ENCODE measurements at regions not wholly inside any gene's neighbourhood (a gene's known extent, or its start where the extent isn't known, plus 50 kb on each side); places are given as distances from the start of the nearest gene placed in this dataset.

DNA sequence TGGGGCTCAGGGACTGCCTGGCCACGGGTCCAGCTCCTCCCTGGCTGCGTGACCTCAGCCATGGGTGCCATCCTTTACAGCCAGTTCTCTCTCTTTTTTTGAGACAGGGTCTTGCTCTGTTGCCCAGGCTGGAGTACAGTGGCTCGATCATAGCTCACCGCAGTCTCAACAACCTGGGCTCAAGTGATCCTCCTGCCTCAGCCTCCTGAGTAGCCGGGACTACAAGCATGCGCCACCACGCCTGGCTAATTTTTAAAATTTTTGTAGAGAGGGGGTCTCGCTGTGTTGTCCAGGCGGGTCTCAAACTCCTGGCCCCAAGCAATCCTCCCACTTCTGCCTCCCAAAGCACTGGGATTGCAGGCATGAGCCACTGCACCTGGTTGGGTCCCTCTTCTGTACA is 75.4 kb downstream of the PTPRS start:
- ChIA-PET POLR2A (no interaction called here), CTCF (interaction anchor here (1.7 kb wide), 1 partner anchor 217 kb away, joined by 3 read pairs; no protein-coding TSS in a partner anchor)
- no peak for TF ChIP-seq ELF1 (IDR thresholded peaks at IDR 0.05)
- TF ChIP-seq CHD2 (IDR thresholded peaks at IDR 0.05; ENCODE audit: low read length, partially characterized antibody), result no peak
- TF ChIP-seq, protein P1, sequence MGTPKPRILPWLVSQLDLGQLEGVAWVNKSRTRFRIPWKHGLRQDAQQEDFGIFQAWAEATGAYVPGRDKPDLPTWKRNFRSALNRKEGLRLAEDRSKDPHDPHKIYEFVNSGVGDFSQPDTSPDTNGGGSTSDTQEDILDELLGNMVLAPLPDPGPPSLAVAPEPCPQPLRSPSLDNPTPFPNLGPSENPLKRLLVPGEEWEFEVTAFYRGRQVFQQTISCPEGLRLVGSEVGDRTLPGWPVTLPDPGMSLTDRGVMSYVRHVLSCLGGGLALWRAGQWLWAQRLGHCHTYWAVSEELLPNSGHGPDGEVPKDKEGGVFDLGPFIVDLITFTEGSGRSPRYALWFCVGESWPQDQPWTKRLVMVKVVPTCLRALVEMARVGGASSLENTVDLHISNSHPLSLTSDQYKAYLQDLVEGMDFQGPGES (IDR thresholded peaks at IDR 0.05; ENCODE audit: low read depth, low read length), result no peak
- TF ChIP-seq FOXM1 (IDR thresholded peaks at IDR 0.05; ENCODE audit: low read depth), result no peak
- TF ChIP-seq, protein P2, sequence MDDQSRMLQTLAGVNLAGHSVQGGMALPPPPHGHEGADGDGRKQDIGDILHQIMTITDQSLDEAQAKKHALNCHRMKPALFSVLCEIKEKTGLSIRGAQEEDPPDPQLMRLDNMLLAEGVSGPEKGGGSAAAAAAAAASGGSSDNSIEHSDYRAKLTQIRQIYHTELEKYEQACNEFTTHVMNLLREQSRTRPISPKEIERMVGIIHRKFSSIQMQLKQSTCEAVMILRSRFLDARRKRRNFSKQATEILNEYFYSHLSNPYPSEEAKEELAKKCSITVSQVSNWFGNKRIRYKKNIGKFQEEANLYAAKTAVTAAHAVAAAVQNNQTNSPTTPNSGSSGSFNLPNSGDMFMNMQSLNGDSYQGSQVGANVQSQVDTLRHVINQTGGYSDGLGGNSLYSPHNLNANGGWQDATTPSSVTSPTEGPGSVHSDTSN (IDR thresholded peaks at IDR 0.05), result no peak
- TF ChIP-seq, protein P3, sequence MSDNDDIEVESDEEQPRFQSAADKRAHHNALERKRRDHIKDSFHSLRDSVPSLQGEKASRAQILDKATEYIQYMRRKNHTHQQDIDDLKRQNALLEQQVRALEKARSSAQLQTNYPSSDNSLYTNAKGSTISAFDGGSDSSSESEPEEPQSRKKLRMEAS (IDR thresholded peaks at IDR 0.05; ENCODE audit: low read depth), result no peak
- TF ChIP-seq, protein P4, sequence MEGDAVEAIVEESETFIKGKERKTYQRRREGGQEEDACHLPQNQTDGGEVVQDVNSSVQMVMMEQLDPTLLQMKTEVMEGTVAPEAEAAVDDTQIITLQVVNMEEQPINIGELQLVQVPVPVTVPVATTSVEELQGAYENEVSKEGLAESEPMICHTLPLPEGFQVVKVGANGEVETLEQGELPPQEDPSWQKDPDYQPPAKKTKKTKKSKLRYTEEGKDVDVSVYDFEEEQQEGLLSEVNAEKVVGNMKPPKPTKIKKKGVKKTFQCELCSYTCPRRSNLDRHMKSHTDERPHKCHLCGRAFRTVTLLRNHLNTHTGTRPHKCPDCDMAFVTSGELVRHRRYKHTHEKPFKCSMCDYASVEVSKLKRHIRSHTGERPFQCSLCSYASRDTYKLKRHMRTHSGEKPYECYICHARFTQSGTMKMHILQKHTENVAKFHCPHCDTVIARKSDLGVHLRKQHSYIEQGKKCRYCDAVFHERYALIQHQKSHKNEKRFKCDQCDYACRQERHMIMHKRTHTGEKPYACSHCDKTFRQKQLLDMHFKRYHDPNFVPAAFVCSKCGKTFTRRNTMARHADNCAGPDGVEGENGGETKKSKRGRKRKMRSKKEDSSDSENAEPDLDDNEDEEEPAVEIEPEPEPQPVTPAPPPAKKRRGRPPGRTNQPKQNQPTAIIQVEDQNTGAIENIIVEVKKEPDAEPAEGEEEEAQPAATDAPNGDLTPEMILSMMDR (IDR thresholded peaks at IDR 0.05), result no peak
- no peak for TF ChIP-seq RFX5 (IDR thresholded peaks at IDR 0.05; ENCODE audit: low read length)
- DNase-seq, result no peak
- WGBS (ENCODE audit: low lambda C conversion rate), result 88% methylated on average over 7 of the region's 9 CpGs
- Histone ChIP-seq H3K4me3 (ENCODE audit: low read depth in 2 of 2, low read length in 1 of 2) (no peak overlapping the region), H3K9ac (no peak overlapping the region), H4K20me1 (ENCODE audit: insufficient read depth) (no peaks in the 10 kb centered on the region), H3K27me3 (ENCODE audit: insufficient read depth) (no peaks in the 10 kb centered on the region), H3K4me1 (ENCODE audit: control insufficient read depth in 1 of 2, insufficient read depth in 2 of 2, low read depth in 1 of 2, low read length in 1 of 2) (no peaks in the 10 kb centered on the region), H3F3A (replicated peaks; ENCODE audit: insufficient read depth) (no peaks in the 10 kb centered on the region), H3K4me2 (no peak overlapping the region), H3K27ac (ENCODE audit: low read depth in 2 of 2, low read length in 1 of 2) (no peak overlapping the region), H3K9me3 (no peaks in the 10 kb centered on the region), H3K79me2 (ENCODE audit: insufficient read depth) (no peaks in the 10 kb centered on the region), H2AFZ (ENCODE audit: low read depth) (no peak overlapping the region), H3K9me2 (no peaks in the 10 kb centered on the region), H3K36me3 (replicated peaks in 1 of 2; ENCODE audit: control insufficient read depth in 1 of 2, insufficient read depth in 2 of 2, low read length in 1 of 2) (peaks cover 0 to 28% of the 10 kb centered on the region in 2 experiments)

DNA sequence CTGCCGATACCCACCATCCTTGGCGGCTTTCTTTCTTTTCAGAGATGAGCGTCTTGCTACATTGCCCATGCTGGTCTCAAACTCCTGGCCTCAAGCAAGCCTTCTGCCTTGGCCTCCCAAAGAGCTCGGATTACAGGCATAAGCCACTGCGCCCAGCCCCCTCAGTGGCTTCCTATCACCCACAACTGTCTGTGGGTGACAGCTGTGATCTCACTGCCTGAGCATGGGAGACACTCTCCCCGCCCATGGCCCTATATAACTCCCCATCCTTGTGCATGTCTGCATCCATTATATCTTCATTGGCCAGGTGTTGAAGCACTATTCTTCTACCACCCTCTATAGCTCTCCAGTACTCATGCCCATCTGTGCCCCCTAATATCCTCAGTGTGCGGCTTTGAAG is 76.2 kb downstream of the PTPRS start:
- 94% methylated on average over 7 of the region's 7 CpGs for WGBS (ENCODE audit: low lambda C conversion rate)
- no peak overlapping the region for H3K4me2 ChIP-seq
- ChIA-PET POLR2A (no interaction called here), CTCF (interaction anchor here (1.7 kb wide), 1 partner anchor 216 kb away, joined by 3 read pairs; no protein-coding TSS in a partner anchor)
- DNase-seq, result no peak
- H3K36me3 ChIP-seq (replicated peaks in 1 of 2; ENCODE audit: control insufficient read depth in 1 of 2, insufficient read depth in 2 of 2, low read length in 1 of 2), result peaks cover 6 to 33% of the 10 kb centered on the region in 2 experiments
- H3K79me2 ChIP-seq (ENCODE audit: insufficient read depth), result no peaks in the 10 kb centered on the region
- H3K27me3 ChIP-seq (ENCODE audit: insufficient read depth), result no peaks in the 10 kb centered on the region
- no peaks in the 10 kb centered on the region for H4K20me1 ChIP-seq (ENCODE audit: insufficient read depth)
- H3F3A ChIP-seq (replicated peaks; ENCODE audit: insufficient read depth), result no peaks in the 10 kb centered on the region
- no peak overlapping the region for H3K4me3 ChIP-seq (ENCODE audit: low read depth in 2 of 2, low read length in 1 of 2)
- H2AFZ ChIP-seq (ENCODE audit: low read depth), result no peak overlapping the region
- H3K9ac ChIP-seq, result no peak overlapping the region
- no peaks in the 10 kb centered on the region for H3K4me1 ChIP-seq (ENCODE audit: control insufficient read depth in 1 of 2, insufficient read depth in 2 of 2, low read depth in 1 of 2, low read length in 1 of 2)
- no peaks in the 10 kb centered on the region for H3K9me3 ChIP-seq
- no peak overlapping the region for H3K27ac ChIP-seq (ENCODE audit: low read depth in 2 of 2, low read length in 1 of 2)
- no peaks in the 10 kb centered on the region for H3K9me2 ChIP-seq
- TF ChIP-seq RAD21 (IDR thresholded peaks at IDR 0.05; ENCODE audit: low read length) (no peak), MEF2A (IDR thresholded peaks at IDR 0.05; ENCODE audit: borderline replicate concordance, low read depth) (no peak), EP300 (IDR thresholded peaks at IDR 0.05; ENCODE audit: borderline replicate concordance in 1 of 2, low read depth in 1 of 2, low read length in 1 of 2) (no peak), MXI1 (IDR thresholded peaks at IDR 0.05; ENCODE audit: low read depth, low read length) (no peak), FOXJ3 (CRISPR knock-in tag; IDR thresholded peaks at IDR 0.05) (no peak), GATA2 (CRISPR knock-in tag; IDR thresholded peaks at IDR 0.05) (no peak), FOSL2 (IDR thresholded peaks at IDR 0.05; ENCODE audit: borderline replicate concordance, low read depth) (no peak), NFIC (IDR thresholded peaks at IDR 0.05; ENCODE audit: borderline replicate concordance) (no peak), FOXM1 (IDR thresholded peaks at IDR 0.05; ENCODE audit: low read depth) (no peak), SMC3 (IDR thresholded peaks at IDR 0.05; ENCODE audit: low read depth, low read length) (no peak)
- TF ChIP-seq, protein P3 (IDR thresholded peaks at IDR 0.05; ENCODE audit: low read depth), result no peak
- TF ChIP-seq, protein P1 (IDR thresholded peaks at IDR 0.05; ENCODE audit: low read depth, low read length), result no peak
- TF ChIP-seq, protein P2 (IDR thresholded peaks at IDR 0.05), result no peak
- TF ChIP-seq, protein P4 (IDR thresholded peaks at IDR 0.05), result no peak

Measured in SK-N-SH (cell line).